ENCODE measurements at regions not wholly inside any gene's neighbourhood (a gene's known extent, or its start where the extent isn't known, plus 50 kb on each side); places are given as distances from the start of the nearest gene placed in this dataset.
"Not testable (repeated sequence)": the region's sequence is repeated elsewhere in the genome, so short reads cannot be mapped to it uniquely, and the experiment has no call there.

DNA sequence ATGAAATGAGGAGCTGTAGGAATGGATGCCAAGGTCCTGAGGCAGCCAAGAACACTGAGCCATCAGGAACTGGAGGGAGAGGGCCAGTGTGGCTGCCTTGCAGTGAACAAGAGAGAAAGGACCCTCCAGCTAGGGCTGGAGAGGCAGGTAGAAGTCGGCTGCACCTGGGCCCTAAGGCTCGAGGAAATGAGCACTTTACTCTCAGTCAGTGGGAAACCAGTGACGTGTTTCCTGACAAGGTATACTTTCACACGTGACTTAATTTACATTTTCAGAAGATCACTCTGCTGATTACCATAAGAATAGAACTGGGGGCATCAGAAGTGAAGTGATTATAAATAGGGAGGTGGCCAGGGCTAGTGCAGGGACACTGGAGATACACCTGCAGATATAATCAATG, 115.2 kb downstream of the C17orf67 start:
- H3K4me3 ChIP-seq: no peak overlapping the region
- H3K9me3 ChIP-seq: no peaks in the 10 kb centered on the region
- H3K27me3 ChIP-seq: no peaks in the 10 kb centered on the region
- H3K4me1 ChIP-seq: no peaks in the 10 kb centered on the region
- 58 to 59% methylated on average over 4 of the region's 4 CpGs for whole genome bisulfite sequencing, 2 donors
- ATAC-seq (ENCODE audit: low FRiP score in 2 of 2) (no peak), DNase-seq (no peak)
- no peak for TF ChIP-seq POLR2A (IDR thresholded peaks at IDR 0.05)
- TF ChIP-seq EP300 (IDR thresholded peaks at IDR 0.05): no peak
- TF ChIP-seq POLR2AphosphoS5 (IDR thresholded peaks at IDR 0.05): no peak
- TF ChIP-seq, protein P1, sequence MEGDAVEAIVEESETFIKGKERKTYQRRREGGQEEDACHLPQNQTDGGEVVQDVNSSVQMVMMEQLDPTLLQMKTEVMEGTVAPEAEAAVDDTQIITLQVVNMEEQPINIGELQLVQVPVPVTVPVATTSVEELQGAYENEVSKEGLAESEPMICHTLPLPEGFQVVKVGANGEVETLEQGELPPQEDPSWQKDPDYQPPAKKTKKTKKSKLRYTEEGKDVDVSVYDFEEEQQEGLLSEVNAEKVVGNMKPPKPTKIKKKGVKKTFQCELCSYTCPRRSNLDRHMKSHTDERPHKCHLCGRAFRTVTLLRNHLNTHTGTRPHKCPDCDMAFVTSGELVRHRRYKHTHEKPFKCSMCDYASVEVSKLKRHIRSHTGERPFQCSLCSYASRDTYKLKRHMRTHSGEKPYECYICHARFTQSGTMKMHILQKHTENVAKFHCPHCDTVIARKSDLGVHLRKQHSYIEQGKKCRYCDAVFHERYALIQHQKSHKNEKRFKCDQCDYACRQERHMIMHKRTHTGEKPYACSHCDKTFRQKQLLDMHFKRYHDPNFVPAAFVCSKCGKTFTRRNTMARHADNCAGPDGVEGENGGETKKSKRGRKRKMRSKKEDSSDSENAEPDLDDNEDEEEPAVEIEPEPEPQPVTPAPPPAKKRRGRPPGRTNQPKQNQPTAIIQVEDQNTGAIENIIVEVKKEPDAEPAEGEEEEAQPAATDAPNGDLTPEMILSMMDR (IDR thresholded peaks at IDR 0.05): no peak
- no peak overlapping the region for H3K27ac ChIP-seq
- no peaks in the 10 kb centered on the region for H3K36me3 ChIP-seq

DNA sequence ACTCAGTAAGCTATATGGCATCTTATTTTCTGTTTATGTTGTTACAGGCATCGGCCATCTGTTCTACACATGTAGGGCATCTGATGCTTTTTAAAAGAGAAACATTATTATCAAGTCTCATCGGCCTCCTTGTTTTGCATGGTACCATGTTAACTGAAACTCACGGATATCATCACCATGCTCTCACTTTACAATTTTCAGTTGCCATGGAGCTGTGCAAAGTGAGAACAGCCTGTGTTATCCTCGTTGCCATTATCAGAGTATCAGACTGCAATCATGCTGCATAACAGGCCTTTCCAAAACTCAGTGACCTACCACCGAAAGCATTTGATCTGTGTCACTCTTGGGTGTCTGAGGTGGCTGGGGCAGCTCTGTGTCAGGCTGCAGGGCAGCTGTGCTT, 110.3 kb downstream of the C17orf67 start:
- Histone ChIP-seq H3K27me3 (no peaks in the 10 kb centered on the region), H3K4me1 (no peaks in the 10 kb centered on the region), H3K4me3 (no peak overlapping the region), H3K9me3 (no peaks in the 10 kb centered on the region), H3K36me3 (no peaks in the 10 kb centered on the region), H3K27ac (no peak overlapping the region)
- TF ChIP-seq POLR2A (IDR thresholded peaks at IDR 0.05) (no peak), EP300 (IDR thresholded peaks at IDR 0.05) (no peak), POLR2AphosphoS5 (IDR thresholded peaks at IDR 0.05) (no peak)
- TF ChIP-seq, protein P1 (IDR thresholded peaks at IDR 0.05): no peak
- ATAC-seq (ENCODE audit: low FRiP score in 2 of 2): no peak
- 81 to 86% methylated on average over 5 of the region's 5 CpGs for WGBS, 2 donors
- no peak for DNase-seq

DNA sequence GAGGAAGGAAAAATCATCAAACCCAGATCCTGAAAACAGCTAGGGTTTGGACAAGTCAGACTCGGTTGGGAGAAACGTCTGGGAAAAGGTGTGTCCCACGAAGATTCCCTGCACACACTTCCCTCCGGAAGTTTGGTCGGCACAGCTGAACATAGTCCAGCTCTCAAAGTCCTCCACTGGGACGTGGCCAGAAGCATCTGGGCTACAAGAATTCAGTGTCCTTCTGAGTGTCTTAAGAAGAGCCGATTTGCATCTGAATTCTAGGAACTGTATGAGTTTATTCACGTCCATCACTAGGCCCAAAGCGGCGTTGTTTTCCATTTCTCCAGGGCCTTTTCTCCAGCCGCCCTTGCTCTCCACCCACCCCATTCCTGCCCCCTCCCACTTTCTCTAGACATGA, 109.1 kb downstream of the C17orf67 start:
- WGBS, 2 donors: 81 to 88% methylated on average over 11 of the region's 11 CpGs

DNA sequence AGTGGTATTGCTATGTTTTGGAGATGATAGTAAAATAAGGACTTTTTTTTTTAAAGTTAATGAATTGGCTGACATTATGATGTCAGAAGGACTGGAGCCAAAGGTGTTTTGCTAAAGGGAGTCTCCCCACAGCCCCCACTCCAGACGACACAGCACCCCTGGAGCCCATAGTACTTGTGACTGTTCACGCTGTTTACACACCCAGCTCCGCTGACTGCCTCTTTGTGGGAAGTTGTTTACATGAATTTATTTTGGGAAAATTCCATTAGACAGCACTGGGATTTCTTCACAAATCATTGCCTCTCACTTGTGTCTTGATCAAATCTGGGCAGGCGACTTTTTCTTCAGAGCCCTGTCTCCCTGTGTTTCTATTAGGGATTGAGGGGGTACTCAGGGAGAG, 108.6 kb downstream of the C17orf67 start:
- H3K4me1 ChIP-seq: no peaks in the 10 kb centered on the region
- H3K9me3 ChIP-seq: no peaks in the 10 kb centered on the region
- H3K36me3 ChIP-seq: no peaks in the 10 kb centered on the region
- ATAC-seq (ENCODE audit: low FRiP score in 2 of 2): no peak
- no peaks in the 10 kb centered on the region for H3K27me3 ChIP-seq
- no peak overlapping the region for H3K4me3 ChIP-seq
- no peak for TF ChIP-seq POLR2AphosphoS5 (IDR thresholded peaks at IDR 0.05)
- TF ChIP-seq, protein P1 (IDR thresholded peaks at IDR 0.05): no peak
- no peak for TF ChIP-seq EP300 (IDR thresholded peaks at IDR 0.05)
- TF ChIP-seq POLR2A (IDR thresholded peaks at IDR 0.05): no peak
- 54 to 61% methylated on average over 4 of the region's 4 CpGs for WGBS, 2 donors
- no peak overlapping the region for H3K27ac ChIP-seq
- no peak for DNase-seq

More for the DNA sequence above, 109.1 kb downstream of the C17orf67 start:
- no peak overlapping the region for H3K4me3 ChIP-seq
- no peak overlapping the region for H3K27ac ChIP-seq
- no peaks in the 10 kb centered on the region for H3K9me3 ChIP-seq
- no peak for ATAC-seq (ENCODE audit: low FRiP score in 2 of 2)
- no peaks in the 10 kb centered on the region for H3K27me3 ChIP-seq
- no peak for DNase-seq
- TF ChIP-seq POLR2A (IDR thresholded peaks at IDR 0.05): no peak
- no peak for TF ChIP-seq EP300 (IDR thresholded peaks at IDR 0.05)
- TF ChIP-seq POLR2AphosphoS5 (IDR thresholded peaks at IDR 0.05): no peak
- H3K4me1 ChIP-seq: no peaks in the 10 kb centered on the region
- no peaks in the 10 kb centered on the region for H3K36me3 ChIP-seq

DNA sequence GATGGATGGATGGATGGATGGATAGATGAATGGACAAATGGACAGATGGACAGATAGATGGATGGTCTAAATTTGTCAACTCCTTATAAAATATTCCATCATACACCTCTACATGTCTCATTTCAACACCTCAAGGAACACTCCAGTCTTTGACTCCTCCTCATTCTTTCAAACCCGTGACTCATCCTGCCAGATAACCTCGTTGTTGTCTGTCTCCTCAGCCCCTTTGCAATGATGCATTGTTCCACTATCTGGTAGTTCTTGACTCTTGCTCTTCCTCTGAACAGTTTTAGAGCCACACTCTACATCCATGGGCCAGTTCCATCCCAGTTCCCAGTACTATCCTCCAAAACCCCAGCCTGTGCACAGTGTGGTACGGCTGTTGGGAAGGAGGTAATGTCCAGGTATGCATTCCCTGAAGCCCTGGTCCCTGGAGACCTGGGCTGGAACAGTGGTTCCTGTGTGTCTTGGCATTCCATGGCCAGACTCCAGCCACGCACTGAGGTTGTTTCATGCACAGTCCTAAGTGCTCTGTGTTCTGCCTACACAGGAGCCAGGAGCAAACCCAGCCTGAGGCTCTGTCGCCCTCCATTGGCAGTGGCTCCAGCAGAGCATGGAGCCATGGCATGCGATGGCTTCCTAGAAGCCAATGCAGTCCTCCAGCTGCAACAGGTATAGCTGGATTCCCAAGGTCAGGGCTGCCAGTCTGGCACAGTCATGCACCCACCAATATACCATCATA, 105.7 kb downstream of the C17orf67 start:
- Histone ChIP-seq H3K4me3 (no peak overlapping the region), H3K9me3 (no peaks in the 10 kb centered on the region), H3K27me3 (no peaks in the 10 kb centered on the region), H3K27ac (no peak overlapping the region), H3K36me3 (no peaks in the 10 kb centered on the region), H3K4me1 (no peaks in the 10 kb centered on the region)
- 81 to 85% methylated on average over 3 to 6 of the region's 6 CpGs for WGBS, 2 donors
- TF ChIP-seq, protein P1 (IDR thresholded peaks at IDR 0.05): no peak
- TF ChIP-seq EP300 (IDR thresholded peaks at IDR 0.05): no peak
- DNase-seq (no peak), ATAC-seq (ENCODE audit: low FRiP score in 2 of 2) (no peak)

DNA sequence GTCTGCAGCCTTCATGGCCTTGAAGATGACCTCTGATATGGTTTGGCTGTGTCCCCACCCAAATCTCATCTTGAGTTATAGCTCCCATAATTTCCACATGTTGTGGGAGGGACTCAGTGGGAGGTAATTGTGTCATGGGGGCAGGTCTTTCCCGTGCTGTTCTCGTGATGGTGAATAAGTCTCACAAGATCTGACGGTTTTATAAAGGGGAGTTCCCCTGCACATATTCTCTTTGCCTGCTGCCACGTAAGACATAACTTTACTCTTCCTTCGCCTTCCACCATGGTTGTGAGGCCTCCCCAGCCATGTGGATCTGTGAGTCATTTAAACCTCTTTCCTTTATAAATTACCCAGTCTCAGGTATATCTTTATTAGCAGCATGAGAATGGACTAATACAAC, 102.6 kb downstream of the C17orf67 start:
- 84 to 95% methylated on average over 5 of the region's 5 CpGs for WGBS, 2 donors

More for the DNA sequence above, 102.6 kb downstream of the C17orf67 start:
- H3K27me3 ChIP-seq; DNase-seq; H3K36me3 ChIP-seq; H3K4me1 ChIP-seq; H3K4me3 ChIP-seq; H3K27ac ChIP-seq; ATAC-seq (ENCODE audit: low FRiP score in 2 of 2); H3K9me3 ChIP-seq: not testable (repeated sequence)
